ENCODE measurements at regions not wholly inside any gene's neighbourhood (a gene's known extent, or its start where the extent isn't known, plus 50 kb on each side); places are given as distances from the start of the nearest gene placed in this dataset.

DNA sequence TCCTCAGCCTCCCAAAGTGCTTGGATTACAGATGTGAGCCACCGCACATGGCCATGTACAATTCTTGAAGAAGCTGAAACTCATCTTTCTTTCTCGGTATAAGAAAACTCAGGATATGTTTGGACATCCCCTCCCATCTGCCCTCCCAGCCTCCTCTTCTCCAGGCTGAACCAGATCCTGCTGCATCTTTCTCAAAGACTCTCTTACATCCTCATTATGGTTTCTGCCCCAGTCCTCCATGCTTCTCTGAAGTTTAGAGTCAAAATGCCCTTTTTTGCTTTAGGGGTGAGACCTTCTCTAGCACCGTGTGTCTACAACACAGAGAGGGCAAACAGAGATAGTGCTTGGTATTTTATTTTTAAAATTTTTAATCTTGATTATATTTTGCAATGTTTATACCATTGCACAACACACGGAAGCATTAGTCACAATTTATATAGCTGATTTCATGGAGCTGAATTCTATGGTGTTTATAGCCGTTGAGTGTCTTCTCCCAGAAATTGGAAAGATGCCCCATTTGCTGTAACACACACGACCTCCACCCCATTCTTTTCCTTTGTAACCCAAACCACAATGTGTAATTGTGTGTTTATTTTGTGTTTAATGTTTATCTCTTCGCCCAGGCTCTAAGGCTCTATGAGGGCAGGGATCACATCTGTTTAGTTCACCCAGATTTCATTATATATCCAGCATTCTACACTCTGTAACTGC, 206.0 kb upstream of the TNP1 start:
- DNase-seq (ENCODE audit: low read depth in 2 of 2), result no peak

DNA sequence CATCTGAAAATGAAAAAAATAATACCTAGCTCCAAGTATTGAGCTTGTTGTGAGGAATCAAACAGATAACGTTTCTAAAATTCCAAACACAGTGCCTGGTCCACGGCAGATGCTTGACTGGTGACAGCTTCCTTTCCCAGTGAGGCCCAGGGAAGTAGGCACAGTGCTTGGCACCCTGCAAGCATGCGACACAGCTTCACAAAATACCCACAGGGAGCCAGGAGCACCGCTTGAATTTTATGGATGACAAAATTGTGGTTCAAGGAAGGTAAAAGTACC, 205.1 kb upstream of the TNP1 start:
- no peak for DNase-seq (ENCODE audit: low read depth in 2 of 2)

DNA sequence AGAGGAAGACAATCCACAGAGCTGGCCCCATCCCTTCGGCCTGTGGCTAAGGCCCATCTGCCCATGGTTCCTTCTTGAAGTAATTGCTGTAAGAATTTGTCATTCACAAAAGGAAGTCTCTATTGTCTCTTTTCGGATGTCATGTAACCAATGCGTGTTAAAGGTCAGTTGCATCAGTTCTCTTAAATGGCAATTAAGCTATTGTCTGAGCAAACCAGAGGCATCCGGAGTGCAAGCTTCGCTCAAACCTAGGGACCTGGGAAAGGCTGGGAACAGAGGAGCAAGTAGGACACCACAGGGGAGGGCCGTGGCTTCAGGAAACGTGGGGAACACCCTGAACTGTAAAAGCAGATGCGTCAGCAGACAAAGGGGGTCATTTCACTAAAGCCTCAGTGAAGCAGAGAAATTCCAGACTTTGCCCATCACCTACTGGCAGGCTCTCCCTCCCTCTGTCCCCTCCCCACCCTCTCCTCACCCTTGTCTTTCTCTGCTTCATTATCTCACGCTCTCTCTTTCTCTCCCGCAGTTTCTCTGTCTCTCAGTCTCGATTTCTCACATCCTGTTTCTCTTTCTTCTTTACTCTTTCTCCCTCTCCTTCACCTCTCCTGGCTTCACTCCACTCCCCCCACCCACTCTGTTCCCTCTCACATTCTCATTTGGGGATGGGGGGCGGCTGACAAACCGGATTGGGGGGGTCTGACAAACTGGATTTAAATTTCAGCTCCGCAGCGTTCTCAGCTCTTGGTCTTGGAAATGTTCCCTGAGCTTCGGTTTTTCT, 204.6 kb upstream of the TNP1 start:
- no peak for DNase-seq (ENCODE audit: low read depth in 2 of 2)

DNA sequence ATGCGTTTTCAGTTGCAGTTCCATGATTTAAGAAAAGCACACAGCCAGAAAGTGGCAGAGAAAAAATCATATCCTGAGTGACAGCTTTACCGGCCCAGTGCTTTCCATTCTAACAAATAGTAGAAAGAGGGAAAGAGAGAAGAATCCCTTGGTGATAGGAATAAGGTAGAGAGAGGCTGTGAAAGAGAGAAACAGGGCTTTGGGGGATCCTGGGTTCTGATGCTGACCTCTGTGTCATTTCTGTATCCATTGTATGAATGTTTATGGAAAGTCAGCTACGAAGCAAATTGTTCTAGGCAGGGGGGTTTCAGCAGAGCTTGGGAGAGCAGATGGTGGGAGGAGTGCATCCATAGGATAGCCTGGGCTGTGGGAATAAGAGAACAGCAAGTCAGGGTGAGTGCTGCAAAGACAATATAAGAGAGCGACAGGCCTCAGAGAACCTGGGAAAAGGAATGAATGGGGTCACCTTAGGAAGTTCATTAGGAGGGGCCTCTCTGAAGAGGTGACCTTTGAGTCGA, 203.4 kb upstream of the TNP1 start:
- DNase-seq (ENCODE audit: low read depth in 2 of 2), result no peak

DNA sequence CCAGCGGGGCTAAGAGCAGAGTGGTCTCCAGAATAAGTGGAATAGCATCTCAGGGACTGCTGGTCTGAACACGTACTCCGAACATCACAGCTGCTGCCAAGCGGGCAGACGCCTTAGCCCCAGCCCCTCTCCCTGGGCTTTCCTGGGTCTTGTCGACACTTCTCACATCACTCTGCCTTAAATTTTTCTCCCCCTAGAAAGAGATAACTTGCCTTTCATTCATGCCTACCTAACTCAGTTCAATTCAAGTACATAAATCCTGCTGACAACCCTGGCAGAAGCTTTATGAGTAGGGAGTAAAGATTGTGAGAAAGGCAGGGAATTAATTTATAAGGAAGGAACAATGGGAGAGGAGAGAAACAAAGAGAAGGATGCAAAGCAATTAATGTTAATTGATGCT, 202.9 kb upstream of the TNP1 start:
- DNase-seq (ENCODE audit: low read depth in 2 of 2), result no peak

DNA sequence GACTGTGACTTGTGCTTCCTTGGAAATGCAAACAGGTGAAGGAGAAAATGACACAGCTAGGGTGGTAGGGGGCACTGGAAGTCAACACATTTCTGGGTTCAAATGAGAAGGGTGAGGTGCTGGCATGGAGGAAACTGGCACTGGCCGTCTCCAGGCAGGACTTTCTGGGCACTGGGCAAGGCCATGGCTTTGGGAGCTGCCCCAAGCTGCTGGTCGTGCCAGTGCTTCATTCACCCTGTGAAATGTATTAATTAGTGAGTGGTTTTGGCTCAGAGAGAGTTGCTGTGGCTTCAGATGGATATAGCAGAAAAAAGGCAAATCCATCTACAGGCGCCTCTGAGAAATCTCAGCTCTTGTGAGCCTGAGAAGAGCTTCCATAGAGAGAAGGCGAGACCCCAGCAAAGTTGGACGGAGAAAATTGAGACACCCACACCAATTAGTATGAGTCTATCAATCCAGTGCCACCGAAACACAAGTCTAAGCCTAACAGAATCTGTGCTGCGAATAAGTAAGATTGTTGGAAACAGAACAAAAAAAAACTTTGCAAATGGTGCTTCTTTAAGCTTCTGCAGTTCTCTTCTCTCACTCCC, 202.1 kb upstream of the TNP1 start:
- DNase-seq (ENCODE audit: low read depth in 2 of 2), result no peak

DNA sequence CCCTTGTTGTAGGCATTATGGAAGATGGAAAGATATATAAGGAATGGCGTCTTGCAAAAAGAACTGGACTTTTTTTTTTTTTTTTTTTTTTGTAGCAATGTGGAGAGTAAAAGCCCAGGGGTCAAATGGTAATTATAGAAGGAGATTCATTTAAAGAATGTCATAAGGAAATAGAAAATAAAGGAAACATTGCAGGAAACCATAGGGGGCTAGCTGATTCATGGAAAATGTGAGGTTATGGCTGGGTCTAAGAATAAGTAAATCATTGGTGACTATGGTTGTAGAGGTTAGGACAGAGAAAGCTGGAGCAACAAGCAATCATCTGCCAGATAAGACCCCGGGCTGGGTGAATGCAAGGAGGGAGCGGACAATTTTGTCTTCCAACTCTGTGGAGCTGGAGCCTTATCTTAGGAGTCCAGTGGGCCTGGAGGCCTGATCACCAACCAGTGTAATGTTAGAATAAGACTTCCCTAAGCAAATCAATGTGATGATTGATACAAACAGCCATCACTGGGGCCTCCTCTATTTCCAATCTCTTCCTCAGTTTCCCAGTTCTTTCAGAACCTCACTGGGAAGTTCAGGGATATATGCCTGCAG, 201.2 kb upstream of the TNP1 start:
- no peak for DNase-seq (ENCODE audit: low read depth in 2 of 2)

DNA sequence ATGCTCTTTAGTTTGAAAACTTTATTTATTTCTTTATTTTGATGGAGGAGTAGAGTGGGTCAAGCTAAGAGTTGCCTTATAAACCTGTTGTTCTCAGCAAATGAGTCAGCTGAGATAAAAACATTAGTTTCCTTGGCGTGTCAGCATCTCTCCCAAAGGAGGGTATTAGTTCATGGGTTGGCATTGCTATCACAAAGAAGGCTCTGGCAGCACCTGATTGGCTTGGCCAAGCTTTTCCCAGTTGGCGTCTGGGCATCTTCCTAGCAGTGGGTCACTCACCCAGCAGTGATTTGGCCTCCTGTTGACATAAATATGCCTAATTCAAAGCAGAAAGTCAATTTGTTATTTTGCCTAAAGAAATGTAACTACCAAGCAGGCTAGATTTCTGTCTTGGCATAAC, 200.7 kb upstream of the TNP1 start:
- no peak for DNase-seq (ENCODE audit: low read depth in 2 of 2)

DNA sequence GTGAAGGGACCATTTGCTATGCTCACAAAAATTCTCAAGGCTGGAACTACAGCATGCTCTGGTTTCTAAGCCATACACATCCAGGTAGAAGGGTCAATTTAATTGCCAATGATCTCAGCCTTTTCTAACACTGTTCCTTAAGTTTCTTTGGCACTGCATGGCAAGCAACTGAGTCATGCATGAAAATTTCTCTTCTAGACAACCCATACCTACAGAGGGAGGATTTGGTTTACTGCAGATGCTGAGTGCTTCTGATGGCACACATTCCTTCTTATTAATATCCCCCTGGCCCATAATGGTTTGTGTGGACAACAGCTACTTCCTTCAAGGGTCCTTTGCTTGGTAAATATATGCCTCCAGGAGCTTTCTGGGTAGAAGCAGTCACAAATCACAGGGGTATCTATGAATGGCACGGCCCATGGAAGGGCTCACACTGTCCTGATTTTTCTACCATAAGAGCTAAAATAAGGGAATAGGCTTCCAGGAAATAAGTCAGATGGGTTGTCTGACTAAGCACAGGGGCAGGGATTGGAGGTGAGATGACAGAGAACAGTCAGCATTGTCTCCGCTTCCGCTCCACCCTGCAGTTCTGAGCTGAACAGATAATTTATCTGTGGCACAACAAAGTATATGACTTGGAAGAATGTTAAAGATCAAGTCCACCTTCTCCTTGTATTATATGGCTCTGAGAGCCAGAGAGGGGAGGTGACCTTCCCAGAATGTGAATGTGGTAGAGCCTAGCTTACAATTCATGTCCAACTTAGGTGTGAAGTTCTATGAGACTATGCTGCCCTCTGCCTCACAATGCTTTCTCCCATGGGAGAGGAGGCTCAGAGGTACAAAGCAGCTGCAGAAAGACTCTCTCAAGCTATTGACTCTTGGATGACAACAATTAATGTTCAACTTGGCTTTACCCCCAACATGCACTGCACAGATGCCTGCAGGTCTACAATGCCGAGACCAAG, 199.2 kb upstream of the TNP1 start:
- DNase-seq (ENCODE audit: low read depth in 2 of 2), result no peak

DNA sequence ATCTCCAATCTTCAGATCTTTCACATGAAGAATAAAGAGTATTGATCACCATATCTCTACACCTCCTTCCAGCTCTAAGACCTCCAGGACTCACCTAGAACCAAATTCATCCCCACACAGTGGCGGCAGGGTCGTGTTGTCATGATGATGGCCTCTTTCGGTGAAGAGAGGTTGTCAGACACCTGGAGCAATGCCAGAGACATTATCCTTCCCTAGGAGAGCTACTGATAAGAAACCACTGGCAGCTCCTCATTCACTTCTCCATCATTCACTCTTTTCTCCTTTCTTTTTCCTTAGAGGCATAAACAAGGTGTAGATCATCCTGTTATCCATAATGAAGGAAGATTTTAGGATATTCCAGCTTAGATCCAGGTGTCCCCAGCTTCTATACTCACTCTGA, 197.9 kb upstream of the TNP1 start:
- no peak for DNase-seq (ENCODE audit: low read depth in 2 of 2)

DNA sequence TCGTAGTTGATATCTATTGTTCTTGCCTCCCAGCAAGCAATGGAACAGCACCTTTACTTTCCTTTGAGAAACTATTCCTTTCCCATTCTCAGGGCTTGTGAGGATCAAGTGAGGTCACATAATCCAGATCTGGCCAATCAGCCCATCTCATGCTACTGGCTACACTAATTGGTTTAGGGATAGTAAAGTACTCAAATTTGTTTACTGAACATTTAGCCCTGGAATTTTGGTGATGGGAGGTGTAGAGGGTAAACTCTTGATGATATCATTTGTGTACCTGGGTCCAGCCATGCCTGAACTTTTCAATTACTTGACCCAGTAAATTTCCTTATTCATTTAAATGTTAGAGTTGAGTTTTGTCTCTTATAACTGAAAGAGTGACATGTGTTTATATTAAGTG, 195.8 kb upstream of the TNP1 start:
- DNase-seq (ENCODE audit: low read depth in 2 of 2), result no peak

DNA sequence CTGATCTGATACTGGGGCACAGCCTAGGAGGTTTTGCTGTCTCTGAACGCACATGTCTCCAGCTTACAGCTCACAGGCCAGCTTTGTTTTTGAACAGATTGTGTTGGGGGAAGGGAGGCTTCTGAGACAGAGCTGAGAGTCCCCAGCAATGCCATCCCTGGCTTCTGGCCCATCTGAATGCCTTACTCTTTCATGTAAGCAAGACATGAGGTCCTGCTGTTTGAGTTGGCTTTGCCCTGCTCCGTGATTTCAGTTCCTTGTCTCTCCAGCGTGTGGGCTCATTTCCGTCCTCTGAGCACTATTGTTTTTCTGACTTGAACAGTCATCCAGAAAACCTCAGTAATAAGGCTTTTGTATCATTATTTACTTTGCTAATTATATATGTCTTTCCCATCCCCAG, 194.9 kb upstream of the TNP1 start:
- no peak for DNase-seq (ENCODE audit: low read depth in 2 of 2)

DNA sequence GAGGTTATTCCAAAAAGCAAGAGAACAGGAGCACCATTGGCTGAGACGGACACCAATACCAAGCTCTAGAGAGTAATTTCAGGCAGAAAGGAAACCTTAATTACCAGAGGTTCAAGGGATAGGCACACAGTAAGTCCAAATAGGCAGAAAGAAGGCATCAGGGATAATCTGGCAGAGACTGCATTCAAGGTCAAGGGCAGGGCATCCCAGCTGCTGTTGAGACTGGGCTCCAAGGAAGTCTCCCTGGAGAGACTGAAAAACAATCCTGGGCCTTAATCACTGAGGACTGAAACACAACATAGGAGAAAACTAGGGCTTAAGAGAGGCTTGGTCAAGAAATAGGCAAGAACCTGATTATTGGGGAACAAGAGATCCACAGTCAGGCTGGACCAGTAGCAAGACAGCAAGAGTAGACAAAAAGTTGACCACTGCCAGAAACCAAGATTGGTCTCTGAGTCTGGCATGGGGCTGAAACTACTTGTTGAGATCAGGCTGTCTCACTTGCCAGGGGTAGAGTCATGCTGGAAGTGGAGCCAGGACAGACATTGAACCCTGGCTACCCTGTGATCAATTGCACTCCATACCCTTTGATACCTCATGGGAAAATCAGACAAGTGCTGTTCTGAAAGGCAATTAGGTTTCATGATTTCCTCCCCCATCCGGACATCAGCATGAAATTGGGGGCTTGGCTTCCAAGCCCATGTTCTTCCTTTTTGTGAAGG, 193.2 kb upstream of the TNP1 start:
- no peak for DNase-seq (ENCODE audit: low read depth in 2 of 2)

DNA sequence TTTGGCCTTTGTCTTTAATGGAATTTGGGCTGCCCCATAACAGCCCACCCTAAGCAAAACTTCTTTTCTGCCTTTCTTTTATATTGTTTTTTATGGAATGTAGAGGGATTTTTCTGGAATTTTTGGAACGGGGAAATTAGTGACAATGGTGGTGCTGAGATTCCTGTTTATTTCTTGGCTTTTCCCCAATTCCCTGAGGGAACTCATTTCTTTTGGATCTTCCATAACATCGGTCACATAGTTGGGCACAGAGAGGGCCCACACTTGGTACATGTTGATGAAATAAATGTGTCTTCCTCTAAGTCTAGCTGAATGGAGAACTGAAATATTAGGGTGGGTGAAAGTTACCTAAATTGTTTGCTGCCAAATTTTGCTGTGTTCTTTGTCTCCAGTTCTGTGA, 191.6 kb upstream of the TNP1 start:
- DNase-seq (ENCODE audit: low read depth in 2 of 2), result no peak

DNA sequence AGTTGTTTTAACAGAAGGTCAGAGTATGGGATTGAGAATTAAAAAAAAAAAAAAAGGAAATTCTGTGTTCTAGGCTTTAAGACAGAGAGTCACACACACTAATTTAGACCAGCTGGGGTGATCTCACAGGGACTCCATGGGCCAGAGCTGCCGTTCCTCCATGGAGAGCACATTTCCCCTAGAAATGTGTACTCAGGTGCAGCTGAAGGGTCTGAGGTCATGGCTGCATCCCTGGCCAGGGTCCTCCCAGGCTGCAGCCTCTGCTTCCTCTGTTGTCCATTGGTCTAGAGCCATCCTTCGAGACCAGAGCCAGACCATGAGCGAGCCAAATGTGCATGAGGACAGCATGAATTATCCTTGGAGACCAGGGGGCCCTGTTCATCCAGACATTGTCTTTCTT, 190.1 kb upstream of the TNP1 start:
- no peak for DNase-seq (ENCODE audit: low read depth in 2 of 2)

DNA sequence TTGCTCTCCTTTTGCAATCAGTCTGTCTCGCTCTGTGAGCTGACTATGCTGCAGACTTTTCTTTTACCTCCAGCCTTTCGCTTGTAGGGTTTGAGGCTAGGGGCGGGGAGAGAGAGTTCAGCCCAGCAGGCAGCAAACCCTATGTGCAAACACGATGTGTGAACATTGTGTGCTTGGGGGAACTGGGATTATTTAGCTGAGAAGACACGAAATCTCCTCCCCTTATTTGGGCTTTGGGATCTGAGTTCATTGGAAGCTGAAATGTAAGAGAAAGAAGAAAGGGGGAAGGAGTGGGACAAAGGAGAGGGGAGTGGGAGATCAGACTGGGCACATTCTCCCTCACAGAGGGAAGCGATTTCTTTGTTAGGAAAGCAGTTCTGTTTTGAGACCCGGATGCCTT, 189.6 kb upstream of the TNP1 start:
- no peak for DNase-seq (ENCODE audit: low read depth in 2 of 2)

DNA sequence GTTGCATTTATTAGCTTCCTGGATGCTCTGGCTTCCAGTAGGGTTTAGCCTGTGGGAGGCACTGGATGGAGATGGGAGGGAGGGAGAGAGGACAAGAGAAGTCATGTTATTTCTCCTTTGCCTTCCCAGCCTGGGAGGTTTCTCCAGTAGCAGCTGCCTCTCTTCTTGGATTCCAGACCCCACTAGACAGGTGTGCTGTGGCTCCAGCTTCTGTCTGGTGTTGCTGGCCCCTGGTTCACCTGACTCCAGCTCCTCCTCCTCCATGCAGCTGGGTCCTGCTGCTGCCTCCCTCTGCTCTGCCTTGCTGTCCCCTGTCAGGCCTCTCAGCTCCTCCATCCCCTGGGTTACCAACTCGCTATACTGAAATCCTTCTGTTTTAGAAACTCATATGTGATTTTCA, 188.9 kb upstream of the TNP1 start:
- DNase-seq (ENCODE audit: low read depth in 2 of 2), result no peak

DNA sequence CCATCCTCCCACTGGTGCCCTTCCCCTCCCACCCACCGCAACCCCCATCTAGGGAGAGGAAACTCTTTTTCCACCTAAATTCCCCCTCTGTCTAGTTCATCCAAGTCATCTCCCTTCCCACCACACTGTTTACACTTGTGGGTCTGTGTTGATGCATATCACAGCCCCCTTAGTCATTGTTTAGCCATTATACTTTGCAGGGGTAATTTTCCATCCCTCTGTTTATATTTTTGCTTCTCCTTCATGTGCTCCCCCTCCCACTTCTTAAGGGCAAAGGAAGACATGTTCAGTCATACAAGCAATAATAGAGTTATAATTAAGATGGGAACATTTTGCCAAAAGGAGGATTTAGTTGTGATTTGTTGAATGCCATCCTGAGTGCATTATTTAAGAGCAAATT, 187.8 kb upstream of the TNP1 start:
- DNase-seq (ENCODE audit: low read depth in 2 of 2), result no peak

DNA sequence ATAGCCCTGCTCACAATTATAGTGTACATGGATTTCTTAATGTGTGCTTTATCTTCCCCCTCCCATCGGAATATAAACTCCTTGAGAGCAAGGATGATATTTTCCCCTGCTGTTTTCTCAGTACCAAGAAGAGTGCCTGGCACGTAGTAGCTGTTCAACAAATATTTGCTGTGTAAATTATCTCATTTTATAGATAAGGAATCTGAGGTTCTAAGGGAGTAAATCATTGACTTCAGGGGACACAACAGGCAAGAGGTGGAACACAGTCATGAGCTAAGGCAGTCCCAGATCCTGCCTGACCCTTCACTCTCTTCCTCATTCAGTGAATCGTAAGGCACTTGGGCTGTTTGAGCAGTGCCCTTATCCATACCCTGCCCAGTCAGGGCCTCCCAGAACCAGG, 187.3 kb upstream of the TNP1 start:
- no peak for DNase-seq (ENCODE audit: low read depth in 2 of 2)

DNA sequence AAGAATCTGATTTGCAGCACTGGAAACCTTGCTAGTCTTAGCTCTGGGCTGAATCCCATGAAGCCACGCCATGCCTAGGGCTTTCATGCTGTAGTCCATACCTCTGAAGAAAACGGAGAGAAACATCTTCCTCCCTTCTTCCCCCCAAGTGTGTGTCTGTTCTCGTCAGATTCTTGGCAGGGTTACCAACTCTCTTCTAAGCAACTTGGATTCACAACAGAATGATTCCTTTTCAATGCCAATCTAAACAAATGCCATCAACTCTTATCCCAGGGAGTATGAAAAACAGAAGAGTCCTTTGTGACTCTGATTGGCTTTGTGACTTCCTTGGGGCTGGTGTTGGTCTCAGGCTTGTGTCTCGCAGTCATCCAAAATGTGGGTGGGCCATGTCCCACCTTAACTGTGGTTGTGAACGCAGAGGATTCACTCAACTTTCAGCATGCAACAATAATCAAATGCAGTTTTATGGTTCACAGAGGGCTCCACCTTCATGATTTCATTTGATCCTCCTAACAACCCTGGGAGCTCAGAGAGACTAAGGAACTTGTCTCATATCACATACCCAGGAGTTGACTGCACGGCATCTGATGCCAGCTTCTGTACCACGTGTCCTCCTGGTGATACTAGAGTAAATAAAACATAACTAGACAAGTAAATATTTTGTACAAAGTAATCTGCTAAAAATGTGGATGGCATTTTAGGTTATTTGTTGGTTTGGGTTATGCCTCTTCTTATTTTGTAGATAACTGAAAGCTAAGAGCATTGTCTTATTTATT, 186.0 kb upstream of the TNP1 start:
- no peak for DNase-seq (ENCODE audit: low read depth in 2 of 2)

Measured in stimulated activated CD8-positive, alpha-beta memory T cell treated with anti-CD3 and anti-CD28 coated beads, Interleukin-15, amount 100 ng/mL, for 4 hours (primary cell).